Caco-2 (cell line): ENCODE measurements at regions not wholly inside any gene's neighbourhood (a gene's known extent, or its start where the extent isn't known, plus 50 kb on each side); places are given as distances from the start of the nearest gene placed in this dataset.

Source experiments
- BruUV-seq: library from RNA; stranded (reverse); fragments of 400-500 nt; replicated peaks from 2 replicates; lab custom pipeline; 2021; lab: Mats Ljungman, UMichigan
- CTCF ChIA-PET: fragments of 300-600 bp; sonication (Branson Sonifier 250); formaldehyde crosslinking; loops from one replicate; lab custom pipeline; 2022; ENCODE audit warnings: antibody characterized with exemption; lab: Charles Lee
- POLR2A ChIA-PET: fragments of 300-600 bp; sonication (Branson Sonifier 250); formaldehyde crosslinking; loops from one replicate; lab custom pipeline; 2022; ENCODE audit warnings: antibody characterized with exemption; lab: Charles Lee
- DNase-seq, 2 experiments: peaks; one replicate each; pipeline versions ENCODE4 v3.0.0 to v3.0.0-alpha.2; 2020 to 2022
- H3K27me3 ChIP-seq: replicated peaks from 2 replicates; pipeline ENCODE4 v1.6.0; 2011; ENCODE audit warnings: low read length; ENCODE audit not compliant: control insufficient read depth, insufficient read depth
- H3K36me3 ChIP-seq: 2 replicates; pipeline ENCODE4 v1.5.1; 2011; ENCODE audit warnings: low read length; ENCODE audit not compliant: control insufficient read depth, insufficient read depth
- H3K4me1 ChIP-seq: fragments of 250-450 bp; sonication (Bioruptor Pico); 2 replicates; pipeline ENCODE4 v1.5.1; 2020; ENCODE audit warnings: mild to moderate bottlenecking
- H3K4me3 ChIP-seq: 2 replicates; pipeline ENCODE4 v1.5.1; 2011; ENCODE audit warnings: low read depth, mild to moderate bottlenecking, control low read depth, low read length
- H3K9me3 ChIP-seq: fragments of 250-450 bp; sonication (Bioruptor Pico); 2 replicates; pipeline ENCODE4 v1.5.1; 2020; ENCODE audit warnings: mild to moderate bottlenecking, moderate library complexity
- H3K27ac Mint-ChIP-seq: one replicate; pipeline ENCODE4 v1.8.0; 2022; ENCODE audit warnings: mixed read lengths; ENCODE audit not compliant: unreplicated experiment
- H3K27me3 Mint-ChIP-seq: one replicate; pipeline ENCODE4 v1.8.0; 2022; ENCODE audit warnings: mixed read lengths; ENCODE audit not compliant: insufficient read depth, unreplicated experiment
- H3K36me3 Mint-ChIP-seq: one replicate; pipeline ENCODE4 v1.8.0; 2022; ENCODE audit warnings: mild to moderate bottlenecking, mixed read lengths; ENCODE audit not compliant: insufficient read depth, unreplicated experiment
- H3K4me1 Mint-ChIP-seq: one replicate; pipeline ENCODE4 v1.8.0; 2022; ENCODE audit warnings: low read depth, mixed read lengths; ENCODE audit not compliant: unreplicated experiment
- H3K4me3 Mint-ChIP-seq: one replicate; pipeline ENCODE4 v1.8.0; 2022; ENCODE audit warnings: mild to moderate bottlenecking, moderate library complexity, mixed read lengths; ENCODE audit not compliant: unreplicated experiment
- H3K9me3 Mint-ChIP-seq: one replicate; pipeline ENCODE4 v1.8.0; 2022; ENCODE audit warnings: mixed read lengths; ENCODE audit not compliant: unreplicated experiment
- CTCF ChIP-seq, 2 experiments: fragments of 200-600 bp in 1 of 2; IDR thresholded peaks; 1 replicate in 1 of 2; 2 replicates in 1 of 2; pipeline versions ENCODE4 v1.5.1 to v1.8.0; 2011 to 2022; ENCODE audit warnings: antibody characterized with exemption in 1 of 2, control low read depth in 1 of 2, inconsistent platforms in 1 of 2, low read depth in 1 of 2, low read length in 1 of 2, mild to moderate bottlenecking in 1 of 2, moderate library complexity in 1 of 2; ENCODE audit not compliant: insufficient read depth in 1 of 2, severe bottlenecking in 1 of 2, unreplicated experiment in 1 of 2
- intact Hi-C: fragments of 100-400 bp; cut with micrococcal nuclease; formaldehyde crosslinking; loops from one replicate; pipeline ENCODE4 v1.10.0; 2022; ENCODE audit not compliant: unreplicated experiment

- POLR2A ChIA-PET = no interaction called here
- no peaks in the 10 kb centered on the region for H3K36me3 ChIP-seq
- no TSS peak for BruUV-seq
- H3K27me3 Mint-ChIP-seq = no peaks in the 10 kb centered on the region
- no peak for TF ChIP-seq CTCF (IDR thresholded peaks at IDR 0.05; ENCODE audit: insufficient read depth in 1 of 2, low read depth in 1 of 2, low read length in 1 of 2, severe bottlenecking in 1 of 2, unreplicated experiment in 1 of 2)
- no peak overlapping the region for H3K4me3 ChIP-seq
- DNase-seq = no peak
- no peaks in the 10 kb centered on the region for H3K4me1 ChIP-seq
- intact Hi-C loops = no loop called here
- H3K4me3 Mint-ChIP-seq = no peak overlapping the region
- no peak overlapping the region for H3K27ac Mint-ChIP-seq
- H3K4me1 Mint-ChIP-seq = no peaks in the 10 kb centered on the region
- no peaks in the 10 kb centered on the region for H3K9me3 ChIP-seq
- CTCF ChIA-PET = no interaction called here
- H3K9me3 Mint-ChIP-seq = no peaks in the 10 kb centered on the region
- H3K36me3 Mint-ChIP-seq = no peaks in the 10 kb centered on the region
- no peaks in the 10 kb centered on the region for H3K27me3 ChIP-seq
Observed at GRCh38 chr1:59238333-59238934, 58.5 kb upstream of the FGGY start.

GRCh38 chr1:59238993-59239392, 57.9 kb upstream of the FGGY start:
- Histone ChIP-seq H3K4me3 (no peak overlapping the region), H3K36me3 (no peaks in the 10 kb centered on the region), H3K27me3 (no peaks in the 10 kb centered on the region), H3K4me1 (no peaks in the 10 kb centered on the region), H3K9me3 (no peaks in the 10 kb centered on the region)
- no TSS peak for BruUV-seq
- DNase-seq = no peak
- intact Hi-C loops = no loop called here
- Mint-ChIP-seq H3K4me1 (no peaks in the 10 kb centered on the region), H3K27ac (no peak overlapping the region), H3K9me3 (no peaks in the 10 kb centered on the region), H3K4me3 (no peak overlapping the region), H3K36me3 (no peaks in the 10 kb centered on the region), H3K27me3 (no peaks in the 10 kb centered on the region)
- POLR2A ChIA-PET = no interaction called here
- TF ChIP-seq CTCF (IDR thresholded peaks at IDR 0.05; ENCODE audit: insufficient read depth in 1 of 2, low read depth in 1 of 2, low read length in 1 of 2, severe bottlenecking in 1 of 2, unreplicated experiment in 1 of 2) = no peak
- CTCF ChIA-PET = no interaction called here

- Histone ChIP-seq H3K36me3 (no peaks in the 10 kb centered on the region), H3K27me3 (no peaks in the 10 kb centered on the region), H3K4me3 (no peak overlapping the region), H3K9me3 (no peaks in the 10 kb centered on the region), H3K4me1 (no peaks in the 10 kb centered on the region)
- Mint-ChIP-seq H3K27me3 (no peaks in the 10 kb centered on the region), H3K4me3 (no peak overlapping the region), H3K27ac (no peak overlapping the region), H3K4me1 (no peaks in the 10 kb centered on the region), H3K9me3 (no peaks in the 10 kb centered on the region), H3K36me3 (no peaks in the 10 kb centered on the region)
- no TSS peak for BruUV-seq
- TF ChIP-seq CTCF (IDR thresholded peaks at IDR 0.05; ENCODE audit: insufficient read depth in 1 of 2, low read depth in 1 of 2, low read length in 1 of 2, severe bottlenecking in 1 of 2, unreplicated experiment in 1 of 2) = no peak
- no peak for DNase-seq
- ChIA-PET CTCF (no interaction called here), POLR2A (no interaction called here)
- intact Hi-C loops = no loop called here
Observed at GRCh38 chr1:59241909-59242308, 55.0 kb upstream of the FGGY start.
